Limb (tissue), 2 donors: ENCODE measurements at regions not wholly inside any gene's neighbourhood (a gene's known extent, or its start where the extent isn't known, plus 50 kb on each side); places are given as distances from the start of the nearest gene placed in this dataset.
A peak's percentile ranks its signal among the peaks of the same experiment; 100 is the strongest.

Experiments used
- DNase-seq, 2 donors: peaks; one replicate each; pipeline ENCODE4 v3.0.0-alpha.2; 2016; ENCODE audit errors: extremely low spot score in 2 of 2

DNA sequence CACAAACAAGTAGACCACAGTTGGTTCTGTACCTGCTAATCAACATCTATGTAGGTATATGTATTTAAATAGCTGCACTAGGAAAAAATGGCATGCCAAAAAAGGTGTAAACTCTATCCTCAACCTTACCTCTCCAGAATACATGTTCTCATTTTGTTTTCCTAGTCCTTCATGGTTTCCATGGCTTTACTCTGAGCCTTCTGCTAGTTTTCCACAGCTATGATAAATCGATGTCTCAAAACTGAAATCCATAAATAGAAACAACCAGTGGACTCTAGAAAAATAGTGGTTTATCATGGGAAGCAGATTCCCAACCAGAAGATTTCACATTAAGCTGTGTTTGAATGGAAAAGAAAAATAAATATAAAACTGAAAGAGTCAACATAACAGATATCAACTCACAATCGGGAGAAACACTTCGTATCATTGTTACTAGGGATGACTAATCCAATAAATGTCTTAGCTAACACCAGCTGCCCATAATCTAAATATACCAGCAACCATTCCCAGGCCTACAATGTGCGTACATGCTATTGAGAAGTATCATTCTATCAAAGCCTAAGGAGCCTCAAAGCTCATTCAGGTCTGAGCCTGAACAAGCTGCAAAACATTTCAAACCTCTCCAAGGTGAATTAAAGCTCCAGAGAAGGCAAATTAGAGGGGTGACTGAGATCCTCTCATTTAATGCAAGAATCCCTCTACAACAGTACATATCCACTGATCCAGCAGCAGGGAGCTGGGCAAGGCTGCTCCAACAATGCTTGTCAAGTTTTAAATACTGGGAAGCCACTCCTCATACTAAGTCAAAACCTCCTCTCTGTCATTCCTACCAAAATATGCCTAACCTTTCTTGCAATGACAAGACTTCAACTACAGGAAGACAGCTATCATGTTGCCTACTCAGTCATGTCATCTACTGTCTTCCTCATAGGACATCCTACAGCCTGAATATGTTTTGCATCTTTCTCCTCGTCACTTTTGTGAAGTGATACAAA is 90.2 kb downstream of the KCTD12 start:
- DNase-seq, result no peak

- DNase-seq, result peak in 1 of 2 donors; percentile 89
These were observed 93.4 kb downstream of the KCTD12 start for GRCh38 chr13:76792731-76793347.

DNA sequence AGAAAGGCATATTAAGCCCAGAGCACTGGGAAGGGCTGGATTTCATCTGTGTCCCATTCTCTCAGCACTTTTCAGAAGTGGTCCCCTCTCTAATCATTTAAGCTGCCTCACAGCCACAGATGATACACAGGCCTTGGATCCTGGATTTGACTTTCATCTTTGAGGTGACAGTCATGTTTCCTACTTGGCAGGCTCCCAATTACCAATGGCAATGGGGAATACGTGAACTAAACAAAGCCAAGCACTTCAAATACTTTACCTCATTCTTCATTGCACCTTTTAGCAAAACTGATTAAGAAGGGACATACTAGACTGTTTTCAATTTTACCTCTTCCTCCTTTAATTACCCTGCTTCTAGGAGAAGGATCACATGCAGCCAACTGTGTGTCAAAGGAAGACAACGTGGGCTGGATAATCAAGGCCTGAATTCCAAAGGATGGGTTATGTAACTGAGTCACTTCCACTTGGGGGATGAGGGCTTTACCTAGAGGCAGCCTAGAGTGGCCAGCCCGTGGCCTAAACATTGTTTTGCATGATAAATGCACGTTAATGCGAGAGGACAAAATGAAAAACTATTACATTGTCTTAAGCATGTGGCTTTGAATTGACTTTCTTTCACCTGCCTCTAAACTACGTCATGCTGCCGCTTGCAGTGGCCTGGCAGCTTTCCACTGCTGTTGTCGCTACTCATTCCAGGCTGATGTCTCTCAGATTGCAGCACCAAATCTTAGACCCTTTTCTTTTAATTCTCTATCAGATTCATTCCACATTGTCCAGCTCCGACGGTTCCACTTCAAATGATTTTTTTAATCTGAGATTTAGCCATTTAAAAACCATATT is 95.0 kb downstream of the KCTD12 start:
- no peak for DNase-seq

DNA sequence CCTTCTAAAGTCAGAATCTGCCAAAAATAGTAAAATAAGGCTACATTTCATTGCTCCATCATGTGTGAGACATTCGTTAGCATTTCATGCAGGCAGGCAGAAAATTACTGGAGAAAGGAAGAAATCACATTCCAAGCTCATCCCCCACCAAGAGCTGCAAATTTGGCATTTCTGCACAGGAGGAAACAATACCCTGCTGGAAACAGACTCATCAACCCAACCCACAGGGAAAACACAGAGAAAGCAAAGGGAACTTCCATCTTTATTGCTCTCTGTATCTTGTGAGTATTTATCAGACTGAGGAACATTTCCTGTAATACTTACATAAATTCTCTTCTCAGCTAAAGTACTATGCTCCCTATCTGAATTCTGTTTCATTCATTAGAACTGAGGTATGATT is 95.7 kb downstream of the KCTD12 start:
- DNase-seq, result no peak

DNA sequence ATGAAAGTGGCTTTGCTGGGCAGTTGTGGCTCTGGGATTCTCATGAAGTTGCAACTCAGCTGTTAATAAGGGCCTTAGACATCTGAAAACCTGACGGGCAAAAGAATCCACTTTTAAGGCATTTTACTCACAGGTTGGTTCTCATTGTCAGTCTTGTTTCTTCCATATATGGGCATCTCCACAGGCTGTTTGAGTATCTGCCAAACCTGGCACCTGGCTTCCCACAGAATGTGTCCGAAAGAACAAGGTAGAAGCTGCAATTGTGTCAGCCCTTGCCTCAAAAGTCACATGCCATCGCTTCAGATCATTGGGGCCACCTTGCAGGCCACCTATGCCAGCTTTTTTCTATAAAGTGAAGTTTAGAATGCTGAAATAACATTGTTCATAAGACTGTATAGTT is 102.4 kb downstream of the KCTD12 start:
- DNase-seq, result no peak

GRCh38 chr13:76778853-76779252 is 107.4 kb downstream of the KCTD12 start:
- DNase-seq, result no peak

DNA sequence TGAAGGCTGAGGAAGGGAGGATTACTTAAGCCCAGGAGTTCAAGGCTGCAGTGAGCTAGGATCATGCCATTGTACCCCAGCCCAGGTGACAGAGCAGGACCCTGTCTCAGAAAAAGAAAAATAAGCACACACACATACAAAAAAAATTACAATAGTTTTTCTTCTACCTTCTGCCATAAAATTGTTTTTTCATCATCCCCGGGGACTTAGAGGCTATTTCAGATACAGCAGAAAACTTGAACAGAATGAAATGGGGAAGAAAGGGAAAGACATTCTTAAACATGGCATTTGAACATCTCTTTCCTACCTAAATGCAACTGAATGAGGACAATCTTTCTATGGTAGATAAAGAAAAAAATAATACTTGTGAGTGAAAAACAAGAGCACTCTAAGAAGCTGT is 109.1 kb downstream of the KCTD12 start:
- DNase-seq, result no peak

- DNase-seq, result no peak
These were observed 111.0 kb downstream of the KCTD12 start for GRCh38 chr13:76775088-76775740.

DNA sequence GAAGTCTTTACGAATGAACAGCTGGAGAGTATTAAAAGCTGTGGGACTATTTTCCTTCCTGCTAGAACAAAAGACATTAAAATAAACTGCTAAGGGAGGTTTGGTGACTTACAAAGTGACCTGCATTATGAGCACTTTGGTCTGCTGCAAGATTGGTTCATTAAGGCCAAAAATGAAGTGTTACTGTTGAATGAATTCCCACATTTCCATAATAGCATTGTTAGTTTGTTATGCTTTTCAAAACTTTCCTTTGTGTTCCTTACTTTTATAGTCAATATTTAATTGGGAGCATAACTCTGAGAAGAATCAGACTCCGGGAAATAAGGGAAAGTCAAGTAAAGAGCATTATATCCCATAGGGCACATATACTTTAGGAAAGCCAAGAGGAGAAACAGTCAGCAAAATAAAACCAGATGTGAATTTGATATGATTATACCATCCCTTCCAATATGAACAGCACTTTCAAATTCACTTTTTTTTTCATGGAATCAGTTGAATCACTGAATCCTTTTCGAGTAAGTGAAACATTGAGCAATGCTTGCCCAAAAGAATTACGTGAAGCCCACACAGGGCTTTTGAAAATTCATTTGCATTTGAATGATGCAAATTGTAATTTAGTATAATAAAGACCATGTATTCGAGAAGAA is 112.6 kb downstream of the KCTD12 start:
- peak in 1 of 2 donors; percentile 88 for DNase-seq

- DNase-seq, result no peak
These were observed 114.0 kb downstream of the KCTD12 start for GRCh38 chr13:76772241-76772640.

GRCh38 chr13:76769271-76769791 is 116.9 kb downstream of the KCTD12 start:
- peak in 1 of 2 donors; percentile 66 for DNase-seq

DNA sequence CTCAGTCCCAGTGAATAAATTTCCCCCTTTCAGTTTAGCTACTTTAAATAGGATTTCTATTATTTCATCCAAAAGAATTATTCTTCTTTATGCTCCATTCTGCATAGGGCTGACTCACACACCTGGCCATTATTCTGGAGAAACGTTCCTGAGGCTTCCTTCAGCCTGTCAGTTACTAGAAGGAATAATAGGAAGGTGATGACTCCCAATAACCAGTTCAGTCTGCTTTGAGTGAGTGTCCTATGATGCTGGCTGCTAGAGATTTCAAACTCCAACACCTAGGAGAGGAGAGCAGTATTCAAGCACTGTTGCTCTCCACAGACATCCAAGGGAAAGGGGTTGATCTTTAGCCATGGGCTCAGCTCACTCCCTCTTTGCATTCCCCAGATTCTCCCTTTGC is 117.8 kb downstream of the KCTD12 start:
- DNase-seq, result no peak

GRCh38 chr13:76764916-76765315 is 121.3 kb downstream of the KCTD12 start:
- DNase-seq, result no peak

DNA sequence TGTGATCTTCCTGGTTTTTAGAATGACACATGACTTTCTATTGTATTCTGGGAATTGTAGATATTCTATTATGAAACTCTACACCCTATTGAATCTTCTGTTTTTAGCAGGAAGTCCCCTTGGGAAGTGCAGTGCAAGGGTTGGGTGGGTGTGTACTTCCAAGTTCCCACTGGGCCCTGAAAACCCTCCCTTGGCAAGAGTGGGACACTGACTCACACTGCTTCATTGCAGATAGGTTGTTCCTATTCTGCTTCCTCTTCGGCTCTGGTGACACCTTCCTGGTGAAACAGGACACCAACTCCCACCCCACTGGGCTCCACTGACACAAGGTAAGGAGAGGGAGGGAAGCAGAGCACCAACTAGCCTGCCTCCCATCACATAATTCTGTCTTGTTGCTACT is 121.8 kb downstream of the KCTD12 start:
- DNase-seq, result no peak

DNA sequence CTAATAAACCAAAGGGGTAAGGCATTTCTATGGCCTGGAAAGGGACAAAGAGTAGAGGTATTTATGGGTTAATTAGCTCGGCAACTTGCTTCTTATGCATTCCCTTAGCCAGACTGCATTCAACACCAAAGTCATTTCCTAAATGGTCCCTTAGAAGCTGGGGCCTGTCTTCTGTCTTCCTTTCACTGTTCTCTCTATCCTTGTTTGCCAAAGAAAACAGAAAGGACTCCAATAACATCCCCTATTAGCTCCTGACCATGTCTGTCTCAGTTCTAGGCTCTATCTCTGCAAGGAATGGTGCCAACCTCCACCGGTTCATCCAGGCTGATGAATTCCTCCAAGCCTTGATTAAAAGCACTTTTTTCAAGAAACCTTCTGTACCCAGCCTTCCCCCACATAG is 123.5 kb downstream of the KCTD12 start:
- no peak for DNase-seq

DNA sequence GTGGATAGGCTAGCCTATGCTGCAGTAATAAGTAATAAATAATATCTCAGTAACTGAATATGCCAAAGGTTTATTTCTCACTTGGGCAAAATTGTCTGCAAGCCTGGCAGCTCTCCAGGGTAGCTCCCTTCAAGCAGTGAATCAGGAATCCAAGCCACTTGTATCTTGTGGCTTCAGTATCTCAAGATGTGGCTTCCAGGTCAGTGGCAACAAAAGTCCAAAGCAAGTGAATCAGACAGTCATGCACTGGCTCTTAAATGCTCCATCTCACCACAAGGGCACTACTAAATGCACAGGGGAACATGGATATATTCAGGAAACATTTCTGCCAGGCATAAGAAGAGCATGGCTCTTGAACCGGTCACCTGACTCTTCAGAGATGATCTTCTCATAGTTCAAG is 126.3 kb downstream of the KCTD12 start:
- DNase-seq, result no peak

- DNase-seq, result no peak
These were observed 127.5 kb downstream of the KCTD12 start for GRCh38 chr13:76758738-76759137.

GRCh38 chr13:76758257-76758656 is 127.9 kb downstream of the KCTD12 start:
- DNase-seq, result no peak

DNA sequence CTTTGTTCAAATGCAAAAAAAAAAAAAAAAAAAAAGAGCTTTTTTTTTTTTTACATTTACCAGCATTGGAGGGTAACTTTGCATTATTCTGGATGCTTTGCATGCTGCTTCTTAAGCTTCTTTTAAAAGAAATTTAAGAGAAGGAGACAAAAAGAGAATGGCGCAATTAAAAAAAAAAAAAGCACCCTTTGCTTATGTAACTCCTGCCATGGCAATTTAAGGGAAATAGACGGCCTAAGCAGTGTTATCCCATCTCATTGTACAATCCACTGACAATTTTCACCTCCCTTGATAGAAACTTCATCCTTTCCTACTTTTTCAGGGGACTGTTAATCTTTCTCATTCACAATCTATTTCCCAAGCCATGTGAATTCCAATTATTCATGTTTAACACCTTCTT is 129.8 kb downstream of the KCTD12 start:
- no peak for DNase-seq

DNA sequence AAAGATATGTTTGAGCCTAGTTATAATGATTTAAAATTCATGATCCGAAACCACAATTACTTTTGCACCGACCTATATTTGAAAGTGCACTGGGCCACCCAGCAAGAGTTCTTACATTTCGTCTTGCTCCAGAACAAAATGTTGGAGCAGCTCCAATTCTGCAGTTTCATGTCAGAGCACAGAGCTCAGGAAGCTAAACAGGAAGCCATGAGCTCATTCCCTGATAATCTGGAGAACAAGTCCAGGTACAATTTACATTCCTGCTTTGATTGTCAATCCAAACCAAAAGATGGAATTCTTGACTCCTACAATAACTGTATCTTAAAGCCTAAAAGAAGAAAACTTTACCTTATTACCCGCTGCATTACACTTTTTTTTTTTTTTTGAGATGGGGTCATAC is 131.8 kb downstream of the KCTD12 start:
- DNase-seq, result no peak

DNA sequence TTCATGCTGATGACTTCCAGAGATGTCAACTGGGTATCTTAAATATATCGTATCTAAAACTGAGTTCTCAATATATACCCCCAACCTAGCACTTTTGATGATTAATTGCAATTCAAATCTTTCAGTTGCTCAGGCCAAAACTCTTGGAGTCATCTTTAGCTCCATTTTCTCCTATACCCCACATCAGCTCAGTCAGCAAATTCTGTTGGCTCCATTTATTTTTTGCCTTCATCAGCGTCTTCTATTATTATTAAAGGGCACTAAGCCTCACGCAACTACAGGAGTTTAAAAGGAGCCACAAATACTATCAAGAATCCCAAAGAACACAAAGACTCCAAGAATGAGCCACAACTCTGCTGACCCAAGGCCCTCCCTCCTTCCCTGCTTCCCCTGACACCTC is 134.9 kb downstream of the KCTD12 start:
- DNase-seq, result no peak
